NT2/D1 (cell line): ENCODE measurements at regions not wholly inside any gene's neighbourhood (a gene's known extent, or its start where the extent isn't known, plus 50 kb on each side); places are given as distances from the start of the nearest gene placed in this dataset.

Experiments
- DNase-seq: peaks from one replicate; pipeline ENCODE4 v3.0.0-alpha.2; 2011; ENCODE audit warnings: low read depth, low spot score
- H3K27me3 ChIP-seq: 2 replicates; pipeline ENCODE4 v1.6.0; 2011; ENCODE audit warnings: mild to moderate bottlenecking; ENCODE audit not compliant: insufficient read length, insufficient read depth
- H3K36me3 ChIP-seq: 2 replicates; pipeline ENCODE4 v1.6.1; 2011; ENCODE audit warnings: mild to moderate bottlenecking, low read length, mixed read lengths; ENCODE audit not compliant: insufficient read depth, insufficient read length
- H3K4me1 ChIP-seq: 2 replicates; pipeline ENCODE4 v1.5.1; 2011; ENCODE audit not compliant: insufficient read depth, insufficient read length
- H3K4me3 ChIP-seq: 2 replicates; pipeline ENCODE4 v1.5.1; 2011; ENCODE audit warnings: low read depth; ENCODE audit not compliant: insufficient read length
- H3K9ac ChIP-seq: 2 replicates; pipeline ENCODE4 v1.6.0; 2011; ENCODE audit warnings: low read depth; ENCODE audit not compliant: insufficient read length
- H3K9me3 ChIP-seq: 2 replicates; pipeline ENCODE4 v1.5.1; 2011; ENCODE audit warnings: mild to moderate bottlenecking, low read length; ENCODE audit not compliant: insufficient read depth
- SUZ12 ChIP-seq: IDR thresholded peaks from 2 replicates; pipeline ENCODE4 v1.6.1; 2011; ENCODE audit not compliant: insufficient read length, insufficient read depth; ENCODE audit errors: extremely low read depth
- YY1 ChIP-seq: IDR thresholded peaks from 2 replicates; pipeline ENCODE4 v1.6.1; 2011; ENCODE audit not compliant: insufficient read length, insufficient read depth
- ZNF274 ChIP-seq: IDR thresholded peaks from 2 replicates; pipeline ENCODE4 v1.6.1; 2011; ENCODE audit warnings: mild to moderate bottlenecking, low read depth, low read length

DNA sequence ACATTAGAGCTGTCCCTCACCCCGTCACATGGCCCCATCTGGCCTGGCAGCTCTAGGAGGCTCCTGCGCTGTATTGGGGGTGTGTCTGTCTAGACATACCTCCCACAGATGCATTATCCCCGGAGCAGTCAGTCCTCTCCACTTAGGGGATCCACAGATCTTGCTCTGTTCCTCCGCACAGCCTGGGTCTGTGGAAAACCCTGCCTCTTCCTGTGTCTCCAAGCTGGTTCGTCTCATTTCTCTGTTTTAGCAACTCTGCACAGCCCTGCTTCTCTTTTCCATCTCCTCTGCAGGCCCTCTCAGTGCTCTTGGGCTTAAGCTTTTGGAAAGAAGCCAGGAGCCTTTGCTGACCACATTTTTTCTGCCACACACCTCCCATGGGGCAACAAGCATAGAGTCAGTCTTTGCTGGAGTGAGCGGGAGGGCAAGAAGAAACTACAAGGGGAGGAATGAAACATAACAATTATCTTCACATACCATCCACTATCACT, 241.5 kb downstream of the FOXD2 start:
- Histone ChIP-seq H3K9ac (no peak overlapping the region), H3K36me3 (no peaks in the 10 kb centered on the region)
- TF ChIP-seq SUZ12 = no peak
- no peak for TF ChIP-seq ZNF274
- TF ChIP-seq YY1 = no peak

DNA sequence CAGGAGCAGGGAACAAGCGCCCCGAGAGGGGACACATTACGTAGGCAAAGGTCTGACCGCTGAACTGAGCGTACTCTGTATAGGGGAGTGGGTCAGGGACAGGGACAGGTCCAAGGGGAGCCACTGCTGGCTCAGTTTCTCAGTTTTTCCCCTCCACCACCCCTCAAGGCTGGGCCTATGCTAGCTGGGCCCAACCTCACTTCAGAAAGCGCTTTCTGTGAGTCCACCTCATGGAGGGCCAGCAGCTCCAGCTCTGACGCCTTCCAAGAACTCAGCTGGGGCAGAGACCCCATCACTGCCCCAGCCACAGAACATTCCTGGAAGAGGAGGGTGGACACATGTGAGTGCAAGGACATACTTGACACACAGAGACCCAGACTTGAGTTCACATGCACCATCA, 242.0 kb downstream of the FOXD2 start:
- no peak overlapping the region for H3K4me3 ChIP-seq
- TF ChIP-seq YY1 (no peak), SUZ12 (no peak), ZNF274 (no peak)
- H3K9ac ChIP-seq = no peak overlapping the region
- H3K27me3 ChIP-seq = peaks cover 3% of the 10 kb centered on the region
- DNase-seq = no peak
- no peaks in the 10 kb centered on the region for H3K36me3 ChIP-seq
- H3K9me3 ChIP-seq = no peaks in the 10 kb centered on the region
- peaks cover 13% of the 10 kb centered on the region for H3K4me1 ChIP-seq

More for the DNA sequence above, 241.5 kb downstream of the FOXD2 start:
- Histone ChIP-seq H3K27me3 (peaks cover 3% of the 10 kb centered on the region), H3K4me1 (peaks cover 13% of the 10 kb centered on the region), H3K4me3 (no peak overlapping the region), H3K9me3 (no peaks in the 10 kb centered on the region)
- DNase-seq = no peak

DNA sequence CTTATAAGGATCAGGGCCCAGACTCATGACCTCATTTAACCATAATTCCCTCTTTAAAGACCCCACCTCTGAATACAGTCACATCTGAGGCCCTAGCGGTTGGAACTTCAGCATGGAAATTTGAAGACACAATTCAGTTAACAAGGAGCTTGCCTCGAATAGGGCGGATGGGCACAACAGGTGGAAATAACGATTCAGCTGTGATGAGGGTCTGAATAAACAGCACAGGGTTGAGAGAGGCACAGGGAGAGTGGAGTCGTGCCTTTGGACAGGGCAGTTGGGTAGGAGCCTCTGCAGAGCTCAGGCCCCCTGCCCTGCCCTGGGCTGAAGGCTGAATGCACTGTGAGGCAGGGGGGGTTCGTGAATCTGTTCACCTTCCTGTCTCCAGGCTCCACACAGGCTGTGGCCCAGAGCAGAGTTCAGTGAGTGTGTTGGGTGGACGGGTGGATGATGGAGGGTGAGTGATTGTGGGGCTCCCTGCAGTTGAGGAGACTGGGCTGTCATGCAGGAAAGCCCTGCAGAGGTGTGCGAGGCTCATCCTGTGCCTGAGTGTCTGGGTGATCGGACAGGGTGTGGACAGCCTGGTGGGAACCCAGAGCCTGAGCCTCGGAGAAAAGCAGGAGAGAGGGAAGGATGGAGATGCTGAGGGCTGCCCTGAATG, 243.1 kb downstream of the FOXD2 start:
- Histone ChIP-seq H3K4me3 (no peak overlapping the region), H3K27me3 (peaks cover 3% of the 10 kb centered on the region), H3K9me3 (no peaks in the 10 kb centered on the region), H3K36me3 (no peaks in the 10 kb centered on the region), H3K9ac (no peak overlapping the region), H3K4me1 (peaks cover 8% of the 10 kb centered on the region)
- no peak for DNase-seq
- TF ChIP-seq ZNF274 = no peak
- no peak for TF ChIP-seq SUZ12
- no peak for TF ChIP-seq YY1

DNA sequence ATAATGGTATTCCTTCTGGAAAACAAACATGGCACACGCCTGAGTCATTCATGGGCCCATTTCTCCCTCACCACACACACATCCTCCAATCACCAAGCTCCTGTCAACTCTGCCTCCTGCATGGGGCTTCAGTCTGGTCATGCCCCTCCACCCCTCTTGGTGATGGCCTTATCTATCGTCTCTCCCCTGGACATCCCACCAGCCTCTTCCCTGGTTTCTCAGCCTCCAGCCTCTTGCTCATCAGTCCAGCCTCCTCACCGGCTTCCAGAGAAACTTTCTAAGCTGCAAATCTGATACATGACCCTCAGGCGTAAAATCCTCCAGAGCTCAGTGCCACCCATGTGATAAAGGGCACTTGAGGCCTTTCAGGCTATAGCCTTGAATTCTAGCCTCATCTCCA, 243.9 kb downstream of the FOXD2 start:
- no peaks in the 10 kb centered on the region for H3K27me3 ChIP-seq
- H3K4me3 ChIP-seq = no peak overlapping the region
- no peak overlapping the region for H3K9ac ChIP-seq
- H3K9me3 ChIP-seq = no peaks in the 10 kb centered on the region
- no peak for DNase-seq
- TF ChIP-seq YY1 (no peak), ZNF274 (no peak), SUZ12 (no peak)
- peaks cover 8% of the 10 kb centered on the region for H3K4me1 ChIP-seq
- no peaks in the 10 kb centered on the region for H3K36me3 ChIP-seq

DNA sequence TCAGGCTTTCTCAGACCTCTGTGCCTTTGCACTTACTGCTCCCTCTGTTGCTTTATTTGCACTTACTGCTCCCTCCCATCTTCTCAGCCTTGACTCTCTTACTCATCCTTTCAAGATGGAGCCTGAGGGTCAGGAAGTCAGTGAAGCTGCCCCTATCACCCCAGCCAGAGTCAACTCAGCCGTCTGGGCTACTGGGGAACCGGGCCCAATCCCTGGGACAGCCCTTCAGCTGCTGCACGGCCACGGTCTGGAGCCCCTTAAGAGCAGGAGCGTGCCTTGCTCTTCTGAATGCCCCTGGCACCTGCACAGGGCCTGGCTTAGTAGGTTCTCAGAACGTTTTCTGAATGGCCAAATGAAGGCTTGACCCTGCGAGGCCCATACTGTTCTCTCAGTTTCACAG, 244.4 kb downstream of the FOXD2 start:
- H3K27me3 ChIP-seq = no peaks in the 10 kb centered on the region

DNA sequence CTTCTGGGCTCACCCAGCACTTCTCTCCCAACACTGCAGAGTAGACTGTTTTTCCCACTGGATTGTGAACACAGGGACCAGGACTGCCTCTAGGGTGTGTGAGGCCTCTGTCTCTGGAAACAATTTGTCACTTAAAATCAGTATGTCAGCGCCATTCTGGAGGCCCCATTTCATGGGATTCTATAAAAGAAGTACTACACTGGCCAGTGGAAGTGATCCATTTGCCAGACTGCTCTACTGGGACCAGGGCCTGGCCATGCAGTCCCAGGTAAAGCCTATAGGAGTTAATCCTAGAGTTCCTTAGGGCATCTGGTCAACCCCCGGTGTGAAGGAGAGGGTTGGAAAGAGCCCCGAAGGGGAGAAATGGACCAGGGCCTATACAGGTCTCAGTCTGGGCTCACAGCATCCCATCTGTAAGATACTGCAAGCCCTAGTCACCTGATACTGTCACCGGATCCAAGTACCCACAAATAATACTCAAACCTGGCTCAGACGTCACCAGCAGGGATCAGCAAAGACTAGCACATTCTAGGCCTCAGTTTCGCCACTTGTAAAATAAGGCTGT, 245.0 kb downstream of the FOXD2 start:
- H3K4me3 ChIP-seq = no peak overlapping the region
- DNase-seq = no peak
- no peaks in the 10 kb centered on the region for H3K36me3 ChIP-seq
- H3K27me3 ChIP-seq = no peaks in the 10 kb centered on the region
- H3K9me3 ChIP-seq = no peaks in the 10 kb centered on the region
- H3K9ac ChIP-seq = no peak overlapping the region
- no peak for TF ChIP-seq SUZ12
- no peak for TF ChIP-seq YY1
- TF ChIP-seq ZNF274 = no peak
- peaks cover 8% of the 10 kb centered on the region for H3K4me1 ChIP-seq

More for the DNA sequence above, 244.4 kb downstream of the FOXD2 start:
- Histone ChIP-seq H3K36me3 (no peaks in the 10 kb centered on the region), H3K4me3 (no peak overlapping the region), H3K4me1 (peaks cover 8% of the 10 kb centered on the region), H3K9me3 (no peaks in the 10 kb centered on the region), H3K9ac (no peak overlapping the region)
- TF ChIP-seq YY1 (no peak), ZNF274 (no peak)
- DNase-seq = no peak

DNA sequence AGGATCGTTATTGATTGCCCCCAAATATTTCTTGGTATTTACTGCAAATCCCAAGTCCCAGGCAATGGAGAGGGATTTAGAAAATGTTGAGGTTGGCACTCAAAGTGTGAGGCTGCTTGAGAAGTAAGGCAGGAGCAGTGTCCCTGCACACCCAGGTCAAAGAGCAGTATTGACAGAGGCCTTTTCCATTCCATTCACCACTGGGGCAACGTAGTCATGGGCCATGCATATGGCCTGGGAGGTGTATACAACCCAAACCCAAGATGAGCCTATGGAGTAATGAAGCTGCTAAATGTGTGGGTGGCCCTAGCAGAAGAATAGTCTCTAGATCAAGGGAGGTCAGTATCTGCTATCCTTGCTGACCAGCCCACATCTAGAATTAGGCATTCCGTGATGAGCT, 245.6 kb downstream of the FOXD2 start:
- Histone ChIP-seq H3K4me3 (no peak overlapping the region), H3K9me3 (no peaks in the 10 kb centered on the region), H3K27me3 (no peaks in the 10 kb centered on the region), H3K36me3 (no peaks in the 10 kb centered on the region), H3K9ac (no peak overlapping the region), H3K4me1 (peaks cover 12% of the 10 kb centered on the region)
- TF ChIP-seq YY1 (no peak), ZNF274 (no peak), SUZ12 (no peak)
- DNase-seq = no peak
